ENCODE measurements at regions not wholly inside any gene's neighbourhood (a gene's known extent, or its start where the extent isn't known, plus 50 kb on each side); places are given as distances from the start of the nearest gene placed in this dataset.

DNA sequence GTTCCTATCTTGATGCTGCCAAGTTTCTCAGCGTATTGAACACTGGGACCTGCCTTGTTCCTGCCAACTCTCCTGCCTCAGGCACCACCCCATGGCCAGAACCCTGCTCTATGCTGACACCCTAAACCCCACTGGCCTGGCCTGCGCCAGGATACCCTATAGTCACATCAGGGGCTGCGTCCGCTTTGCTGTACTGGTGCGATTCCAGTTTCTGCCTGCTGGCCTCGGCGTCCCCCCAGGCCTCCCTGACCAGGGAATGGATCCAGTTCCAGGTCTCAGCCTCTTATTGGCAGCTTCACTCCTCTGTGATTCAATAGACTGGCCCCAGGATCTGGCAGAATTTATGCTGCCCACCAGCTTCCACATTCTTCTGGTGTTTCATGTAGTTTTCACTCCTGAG is 55.0 kb downstream of the GPR6 start:
- DNase-seq (ENCODE audit: low spot score): no peak

DNA sequence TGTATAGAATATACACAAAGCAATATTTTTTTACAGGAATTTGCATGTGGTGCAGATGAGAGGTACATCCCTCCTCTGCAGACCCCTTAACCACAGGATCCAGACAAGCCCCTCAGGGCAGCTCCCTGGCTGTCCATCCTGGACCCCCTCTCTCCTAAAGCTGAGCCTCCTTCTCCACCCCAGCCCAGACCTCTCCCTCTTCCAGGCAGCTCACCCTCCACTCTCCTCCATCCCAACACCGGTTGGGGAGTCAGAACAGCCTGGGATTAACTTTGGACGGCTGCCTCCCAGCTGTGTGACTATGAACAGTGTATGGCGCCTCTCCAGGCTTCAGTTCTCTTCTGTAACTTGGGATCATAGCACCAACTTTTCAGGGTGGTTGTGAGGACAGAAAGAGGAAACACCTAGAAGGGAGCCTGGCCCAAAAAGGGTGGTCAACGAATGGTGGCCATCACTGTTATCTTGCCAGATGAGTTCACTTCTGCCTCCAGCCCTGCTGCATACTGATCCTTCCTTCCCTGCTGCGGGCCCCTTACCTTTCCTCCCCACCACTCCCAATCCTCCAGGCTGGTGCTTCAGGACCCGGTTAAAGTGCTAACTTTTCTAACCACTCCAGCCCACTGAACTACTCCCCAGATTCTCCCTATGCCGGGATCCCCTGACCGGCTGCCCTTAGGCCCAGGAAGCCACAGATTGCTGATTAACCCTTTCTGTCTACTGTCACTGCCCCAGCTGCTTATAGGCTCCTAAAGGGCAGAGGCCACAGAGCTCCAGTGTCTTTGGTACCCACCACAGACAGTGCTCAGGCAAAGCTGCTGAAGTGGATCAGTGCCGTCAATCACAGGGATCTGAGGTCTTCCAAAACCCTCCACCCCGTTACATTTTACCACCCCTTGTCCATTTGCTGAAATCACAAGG is 55.9 kb downstream of the GPR6 start:
- no peak for DNase-seq (ENCODE audit: low spot score)

DNA sequence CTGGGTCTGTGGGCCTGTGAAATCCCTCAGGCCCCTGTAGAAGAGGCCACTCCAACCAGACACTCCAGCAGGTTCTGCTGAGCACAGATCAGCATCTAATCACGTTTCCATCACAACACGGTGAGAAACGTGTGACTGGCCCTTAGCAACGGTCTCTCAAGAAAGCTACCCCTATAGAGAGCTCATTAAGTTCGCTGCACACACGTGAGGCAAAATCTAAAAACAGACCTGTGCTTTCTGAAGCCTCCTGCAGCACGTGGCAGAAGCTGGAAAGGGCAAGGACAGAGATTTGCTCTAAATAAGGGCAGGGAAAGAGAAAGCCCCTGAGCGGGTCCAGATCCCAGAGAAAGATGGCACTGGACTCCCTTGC is 56.5 kb downstream of the GPR6 start:
- no peak for DNase-seq (ENCODE audit: low spot score)

DNA sequence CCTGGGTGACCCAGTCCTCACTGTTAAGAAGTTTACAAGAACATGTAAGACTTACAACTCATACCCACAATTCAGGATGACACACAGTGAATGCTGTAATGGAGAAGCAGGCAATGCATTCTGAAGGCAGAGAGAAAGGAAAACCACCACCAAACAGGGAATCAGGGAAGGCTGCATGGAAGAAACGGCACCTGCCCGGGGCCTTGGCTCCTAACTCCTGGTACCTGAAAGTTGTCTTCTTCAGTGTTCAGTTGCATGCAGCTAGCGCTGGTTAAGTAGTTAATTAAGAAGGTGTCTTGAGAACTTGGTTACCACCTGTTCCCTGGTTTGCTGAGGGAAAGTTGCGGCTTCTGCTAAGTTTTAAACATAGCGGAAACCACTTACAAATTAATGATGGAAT is 57.2 kb downstream of the GPR6 start:
- DNase-seq (ENCODE audit: low spot score): no peak

DNA sequence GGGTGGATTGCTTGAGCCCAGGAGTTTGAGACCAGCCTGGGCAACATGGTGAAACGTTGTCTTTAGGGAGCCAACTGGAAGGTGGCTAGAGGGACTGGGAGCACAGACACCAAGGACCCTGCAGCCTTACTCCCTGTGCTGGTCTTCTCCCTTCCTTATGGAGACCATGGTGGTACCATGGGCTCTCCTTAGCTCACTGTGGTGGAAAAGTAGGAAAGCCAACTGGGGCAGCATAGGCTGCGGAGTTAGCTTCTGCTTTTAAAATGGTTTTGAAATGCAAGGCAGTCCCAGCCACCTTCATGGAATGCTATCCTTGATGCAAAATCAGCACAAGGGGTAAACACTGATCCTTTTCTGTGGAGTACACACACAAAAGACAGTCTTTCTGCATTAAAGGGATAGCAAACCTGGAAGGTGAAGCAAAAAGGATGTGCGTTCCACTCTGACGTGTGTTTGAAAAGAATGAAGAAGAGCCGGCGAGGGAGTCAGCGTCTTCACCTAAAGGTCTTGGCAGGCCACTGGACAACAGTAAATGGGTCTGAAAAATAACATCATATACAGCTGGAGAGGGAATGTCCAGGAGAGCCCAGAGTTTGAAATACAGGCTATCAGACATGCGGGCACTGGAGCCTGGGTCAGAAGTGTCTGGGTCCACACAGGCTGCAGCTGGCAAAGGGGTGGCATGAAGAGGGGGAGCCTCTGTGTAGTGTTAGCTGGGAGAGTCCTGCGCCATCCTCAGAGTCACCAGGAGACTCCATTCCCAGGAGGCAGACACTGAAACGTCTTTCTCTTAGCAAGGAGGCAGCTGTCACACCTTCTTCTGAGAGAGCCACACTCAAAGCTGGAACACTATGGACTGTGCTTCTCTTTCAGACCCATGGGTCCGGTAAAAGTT is 58.5 kb downstream of the GPR6 start:
- no peak for DNase-seq (ENCODE audit: low spot score)

DNA sequence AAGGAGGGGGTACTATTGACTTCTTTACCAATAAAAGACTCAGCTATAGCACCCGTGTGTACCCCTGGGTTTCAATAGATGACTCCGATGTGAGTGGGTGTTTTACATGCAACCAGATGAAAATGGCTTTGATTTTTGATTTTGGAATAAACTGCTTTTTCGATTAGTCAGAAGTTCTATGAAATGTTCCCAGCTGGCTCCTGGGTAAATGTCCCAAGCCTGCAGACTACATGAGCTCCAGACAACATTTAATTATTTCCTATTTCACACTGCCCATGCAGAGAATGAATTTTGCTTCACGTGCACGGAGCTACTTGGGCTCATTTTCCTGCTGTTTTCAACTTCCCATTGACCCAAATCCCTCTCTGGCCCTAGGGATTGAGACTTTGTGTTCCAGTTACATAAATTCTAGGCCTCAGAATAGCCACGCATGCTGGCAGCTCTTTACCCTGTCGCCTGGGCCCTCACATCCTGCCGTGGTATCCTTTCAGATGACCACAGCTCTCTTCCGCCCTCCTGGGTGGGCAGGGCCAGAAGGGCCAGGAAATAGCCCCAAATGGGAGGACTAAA is 59.7 kb downstream of the GPR6 start:
- no peak for DNase-seq (ENCODE audit: low spot score)

DNA sequence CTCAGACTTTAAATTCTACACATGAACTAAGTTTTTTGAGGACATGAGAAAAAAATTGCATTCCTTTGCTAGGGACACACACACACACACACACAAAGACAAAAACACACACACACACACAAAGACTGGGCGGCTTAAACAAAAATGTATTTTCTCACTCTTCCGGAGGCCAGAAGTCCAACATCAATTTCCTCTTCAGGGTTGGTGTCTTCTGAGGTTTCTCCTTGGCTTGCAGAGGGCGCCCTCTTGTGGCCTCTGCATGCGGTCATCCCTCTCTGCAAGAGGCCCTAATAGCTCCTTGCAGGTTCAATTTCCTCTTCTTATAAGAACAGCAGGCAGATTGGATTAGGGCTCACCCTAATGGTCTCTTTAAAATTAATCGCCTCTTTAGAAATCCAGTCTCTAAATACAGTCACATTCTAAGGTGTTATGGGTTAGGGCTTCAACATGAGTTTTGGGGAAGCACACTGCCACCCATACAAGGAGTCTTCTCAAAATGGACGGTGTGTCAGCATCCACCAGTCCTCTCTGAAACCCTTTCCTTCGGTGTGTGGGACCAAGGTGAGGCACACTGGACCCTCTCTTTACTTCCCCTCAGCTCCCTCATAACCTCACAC is 61.4 kb downstream of the GPR6 start:
- DNase-seq (ENCODE audit: low spot score): peak; percentile 88

DNA sequence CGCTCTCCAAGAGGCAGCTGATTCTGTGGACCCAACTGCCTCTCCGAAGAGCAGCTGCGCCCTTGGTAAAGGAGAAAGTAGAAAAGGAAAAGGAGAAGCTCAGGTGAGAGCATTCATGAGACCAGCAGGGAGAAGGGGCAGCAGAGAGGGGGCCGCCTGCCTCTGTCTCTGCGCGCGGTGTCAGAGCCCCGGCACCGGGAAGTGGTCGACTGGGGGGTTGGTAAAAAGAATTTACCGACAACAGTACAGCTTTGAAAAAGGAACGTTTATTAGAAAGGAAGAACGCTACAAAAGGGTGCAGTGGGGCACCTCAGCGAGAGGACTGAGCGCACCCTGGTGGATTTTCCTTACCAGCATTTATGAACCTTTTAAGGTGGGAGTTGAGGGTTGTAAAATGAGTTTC is 61.9 kb downstream of the GPR6 start:
- DNase-seq (ENCODE audit: low spot score): peak; percentile 13

DNA sequence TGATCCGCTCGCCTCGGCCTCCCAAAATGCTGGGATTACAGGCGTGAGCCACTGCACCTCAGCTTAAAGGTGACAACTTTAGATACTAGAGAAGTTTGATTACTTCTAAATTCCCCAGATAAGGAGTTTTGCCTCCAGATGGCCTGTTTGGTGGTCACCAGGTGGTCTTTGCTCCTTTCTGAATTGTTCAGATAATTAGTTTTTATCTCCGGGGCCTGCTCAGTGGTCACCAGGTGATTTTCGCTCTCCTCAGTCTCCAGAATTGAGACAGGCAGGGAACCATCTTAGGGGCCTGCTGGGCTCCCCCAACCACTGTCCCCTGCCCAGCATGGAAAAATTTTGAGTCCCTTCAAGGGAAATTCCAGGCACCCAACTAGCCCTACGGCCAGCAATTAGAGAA is 62.6 kb downstream of the GPR6 start:
- DNase-seq (ENCODE audit: low spot score): no peak

DNA sequence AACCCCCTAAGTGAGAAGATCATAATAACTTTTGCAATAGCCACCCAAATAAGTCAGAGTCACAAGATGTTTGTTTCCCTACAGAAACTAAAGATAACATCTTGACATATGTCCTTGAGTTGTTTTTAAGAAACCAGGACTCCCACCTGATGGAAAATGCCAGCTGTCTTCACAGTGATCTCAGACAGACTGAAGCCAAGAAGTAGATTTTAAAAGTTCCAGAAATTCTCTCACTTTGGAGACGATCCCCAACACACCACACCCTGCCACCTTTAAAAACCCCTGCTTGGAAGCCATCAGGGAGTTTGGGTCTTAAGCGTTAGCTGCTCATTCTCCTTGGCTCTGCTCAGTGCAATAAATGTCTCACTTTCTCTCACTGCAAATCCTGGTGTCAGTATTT is 63.0 kb downstream of the GPR6 start:
- DNase-seq (ENCODE audit: low spot score): no peak

DNA sequence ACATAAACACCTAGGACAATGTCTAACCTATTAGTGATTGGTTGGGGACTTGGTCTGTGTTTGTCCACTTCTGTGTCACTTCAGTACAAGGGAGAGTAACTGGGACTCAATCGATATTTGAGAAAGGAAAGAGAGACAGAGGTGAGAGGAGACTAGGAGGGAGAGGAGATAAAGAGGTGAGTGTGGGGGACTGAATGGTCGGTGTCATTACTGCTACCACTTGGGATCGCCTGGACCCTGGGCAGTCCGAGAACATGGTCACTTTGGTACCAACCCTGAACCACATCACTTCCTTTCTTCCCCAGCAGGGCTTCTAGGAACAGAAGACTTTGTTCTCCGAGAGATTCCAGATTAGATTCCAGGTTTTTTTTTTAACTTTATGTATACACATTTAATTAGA is 63.7 kb downstream of the GPR6 start:
- no peak for DNase-seq (ENCODE audit: low spot score)

DNA sequence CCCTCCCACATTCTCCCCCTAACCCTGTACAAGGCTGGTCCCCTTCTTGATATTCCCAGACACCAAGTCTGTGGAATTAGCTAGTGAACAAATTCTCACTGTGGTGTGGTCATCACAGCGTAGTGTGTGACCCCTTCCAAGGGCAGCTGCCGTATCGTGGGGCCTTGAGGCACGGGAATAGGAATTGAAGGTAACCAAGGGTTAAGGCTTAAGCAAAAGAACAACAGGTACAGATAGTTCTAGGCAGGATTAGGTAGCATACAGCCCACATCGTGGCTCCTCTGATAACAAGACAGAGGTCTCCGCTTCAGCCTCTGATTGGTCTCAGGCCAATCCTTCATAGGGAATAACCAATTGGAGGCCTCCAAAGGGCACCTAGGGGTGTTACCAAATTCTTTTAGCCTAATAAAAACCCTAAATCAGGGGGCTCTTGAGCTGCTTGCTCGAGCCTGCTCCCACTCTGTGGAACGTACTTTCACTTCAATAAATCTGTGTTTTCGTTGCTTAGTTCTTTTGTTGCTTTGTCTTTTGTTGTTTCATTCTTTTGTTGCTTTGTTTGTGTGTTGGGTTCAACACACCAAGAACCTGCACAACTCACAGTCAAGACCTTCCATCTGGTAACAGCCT is 64.7 kb downstream of the GPR6 start:
- DNase-seq (ENCODE audit: low spot score): no peak

DNA sequence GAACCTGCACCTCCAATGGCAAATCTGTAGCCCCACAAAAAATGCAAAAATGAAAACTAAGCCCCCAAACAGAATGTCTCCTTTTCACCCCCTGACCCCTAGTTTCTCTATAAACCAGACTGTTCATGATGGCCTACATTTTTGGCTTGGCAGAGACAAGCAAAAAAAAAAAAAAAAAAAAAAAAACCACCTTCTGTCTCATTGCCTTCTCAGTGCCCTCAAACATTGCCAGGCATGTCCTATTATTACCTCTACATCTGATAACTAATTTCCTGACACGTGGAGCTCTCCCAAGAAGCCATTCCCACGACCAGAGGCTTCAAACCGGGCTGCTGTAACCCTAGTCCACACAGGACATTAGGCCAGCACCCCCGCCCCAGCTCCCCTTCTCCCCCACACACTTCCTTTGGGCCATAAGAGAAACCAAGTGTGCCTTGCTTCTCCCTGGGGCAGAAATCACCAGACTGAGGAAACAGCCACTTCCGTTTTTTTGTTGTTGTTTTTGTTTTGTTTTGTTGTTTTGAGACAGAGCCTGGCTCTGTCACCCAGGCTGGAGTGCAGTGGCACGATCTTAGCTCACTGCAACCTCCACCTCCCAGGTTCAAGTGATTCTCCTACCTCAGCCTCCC is 65.4 kb downstream of the GPR6 start:
- no peak for DNase-seq (ENCODE audit: low spot score)

DNA sequence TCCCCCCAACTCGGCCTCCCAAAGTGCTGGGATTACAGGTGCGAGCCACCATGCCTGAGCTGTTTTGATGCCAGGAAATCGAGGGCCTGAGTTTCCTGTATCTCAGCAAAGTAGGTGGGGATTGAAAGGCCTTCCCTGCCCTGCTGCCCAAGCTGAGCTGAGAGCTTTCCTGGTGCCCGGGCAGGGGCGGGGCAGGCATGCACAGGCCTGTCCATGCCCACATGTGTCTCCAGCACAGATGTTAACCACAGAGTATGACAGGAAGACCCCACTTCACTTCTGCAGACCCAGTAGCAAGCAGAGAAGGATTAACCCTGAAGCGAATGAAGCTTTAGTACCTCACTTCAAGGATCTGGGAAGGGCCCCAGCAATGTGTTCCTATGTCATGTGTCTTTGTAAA is 66.0 kb downstream of the GPR6 start:
- no peak for DNase-seq (ENCODE audit: low spot score)

DNA sequence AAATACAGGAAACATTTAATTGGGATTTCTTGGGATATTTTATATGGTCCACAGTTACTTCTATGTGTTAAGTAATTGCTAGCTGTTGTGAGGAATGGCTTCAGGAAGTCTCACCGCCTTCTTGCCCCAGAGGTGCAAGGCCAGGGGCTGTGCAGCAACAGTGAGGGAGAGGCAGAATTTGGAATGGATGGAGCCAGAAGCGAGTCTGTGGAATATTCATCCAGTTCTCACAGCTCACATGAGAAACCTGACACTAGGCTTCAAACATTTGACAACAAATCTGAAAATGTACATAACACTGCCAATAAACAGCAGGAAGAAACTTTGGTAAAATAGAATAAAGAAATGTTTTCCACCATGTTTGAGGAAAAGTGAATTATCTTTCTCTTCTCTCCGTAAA is 66.5 kb downstream of the GPR6 start:
- DNase-seq (ENCODE audit: low spot score): no peak

DNA sequence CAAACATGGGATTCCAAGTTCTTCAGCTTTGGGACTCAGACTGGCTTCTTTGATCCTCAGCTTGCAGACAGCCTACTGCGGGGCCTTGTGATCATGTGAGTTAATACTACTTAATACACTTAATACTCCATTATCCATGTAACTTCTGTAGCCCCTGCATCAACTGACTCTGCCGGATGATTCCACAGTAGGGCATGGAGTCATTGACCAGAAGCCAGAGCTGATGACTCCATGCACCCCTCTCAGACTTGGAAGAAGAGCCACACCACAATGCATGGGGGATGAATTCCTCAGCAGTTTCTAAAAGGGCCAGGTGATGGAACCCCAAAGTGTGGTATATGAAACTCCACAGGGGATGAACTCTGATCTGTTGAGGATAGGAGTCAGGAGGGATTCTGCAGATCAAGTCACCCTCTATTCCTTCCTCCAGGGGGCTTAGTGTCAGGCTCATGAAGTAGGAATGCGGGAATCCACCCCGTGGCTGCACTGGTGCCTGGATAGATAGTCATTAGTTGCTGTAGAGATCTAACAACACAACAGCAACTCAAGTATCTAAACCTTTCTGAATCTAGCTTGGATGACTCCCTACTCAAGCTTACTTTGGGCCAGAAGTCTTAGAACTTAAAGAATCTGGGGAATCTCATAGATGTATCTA is 70.2 kb downstream of the GPR6 start:
- no peak for DNase-seq (ENCODE audit: low spot score)

DNA sequence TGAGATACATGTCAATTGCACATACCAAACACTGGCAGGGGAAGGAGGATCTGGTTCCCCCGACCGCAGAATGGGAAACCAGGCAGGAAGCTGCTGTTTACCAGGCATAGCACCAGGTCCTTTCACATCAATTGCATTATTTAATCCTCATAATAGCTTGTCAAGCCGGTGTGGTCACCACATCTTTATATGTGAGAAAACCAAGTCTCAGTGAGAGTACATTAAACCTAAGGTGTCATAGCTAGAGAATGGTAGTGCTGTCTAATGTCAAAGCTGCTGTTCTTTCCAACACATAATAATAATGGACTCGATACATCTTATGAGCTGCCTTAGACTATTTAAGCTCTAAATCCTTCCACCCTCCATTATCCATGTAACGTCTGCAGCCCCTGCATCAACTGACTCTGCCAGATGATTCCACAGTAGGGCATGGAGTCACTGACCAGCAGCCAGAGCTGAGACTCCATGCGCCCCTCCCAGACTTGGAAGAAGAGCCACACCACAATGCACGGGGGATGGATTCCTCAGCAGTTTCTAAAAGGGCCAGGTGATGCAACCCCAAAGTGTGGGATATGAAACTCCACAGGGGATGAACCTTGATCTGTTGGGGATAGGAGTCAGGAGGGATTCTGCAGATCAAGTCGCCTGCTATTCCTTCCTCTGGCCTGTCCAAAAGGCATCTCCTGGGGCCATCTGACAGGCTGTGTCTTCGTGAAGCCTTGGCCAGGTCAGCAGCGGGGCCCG is 71.8 kb downstream of the GPR6 start:
- no peak for DNase-seq (ENCODE audit: low spot score)

All from RKO (cell line).